SH-SY5Y (cell line): ENCODE measurements at regions not wholly inside any gene's neighbourhood (a gene's known extent, or its start where the extent isn't known, plus 50 kb on each side); places are given as distances from the start of the nearest gene placed in this dataset.

Experiments
- GATA2 ChIP-seq: IDR thresholded peaks from 2 replicates; pipeline ENCODE4 v1.6.1; 2011; ENCODE audit warnings: mild to moderate bottlenecking, low read depth, low read length
- GATA3 ChIP-seq: IDR thresholded peaks from 2 replicates; pipeline ENCODE4 v1.6.1; 2011; ENCODE audit warnings: low read depth, mild to moderate bottlenecking, low read length, moderate library complexity

DNA sequence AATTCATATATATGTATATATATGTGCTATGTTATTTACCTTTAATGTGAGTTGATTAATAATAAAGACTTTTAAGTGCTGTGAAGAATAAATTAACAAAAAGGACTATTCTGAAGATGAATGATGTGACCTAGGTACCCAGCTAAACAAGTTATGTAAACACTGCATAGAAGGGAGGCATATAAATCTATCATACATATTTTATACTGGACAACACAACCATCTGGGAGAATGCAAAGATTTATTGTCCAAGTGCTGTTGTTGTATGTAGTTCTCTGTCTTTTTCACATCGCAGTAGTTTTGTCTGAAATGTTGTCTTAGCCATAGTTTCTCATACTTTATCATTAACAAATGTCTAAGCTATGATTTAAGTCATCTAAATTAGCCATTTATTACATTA lies 337.6 kb downstream of the PCDH18 start:
- TF ChIP-seq GATA3 (no peak), GATA2 (no peak)
